ENCODE measurements at regions not wholly inside any gene's neighbourhood (a gene's known extent, or its start where the extent isn't known, plus 50 kb on each side); places are given as distances from the start of the nearest gene placed in this dataset.

DNA sequence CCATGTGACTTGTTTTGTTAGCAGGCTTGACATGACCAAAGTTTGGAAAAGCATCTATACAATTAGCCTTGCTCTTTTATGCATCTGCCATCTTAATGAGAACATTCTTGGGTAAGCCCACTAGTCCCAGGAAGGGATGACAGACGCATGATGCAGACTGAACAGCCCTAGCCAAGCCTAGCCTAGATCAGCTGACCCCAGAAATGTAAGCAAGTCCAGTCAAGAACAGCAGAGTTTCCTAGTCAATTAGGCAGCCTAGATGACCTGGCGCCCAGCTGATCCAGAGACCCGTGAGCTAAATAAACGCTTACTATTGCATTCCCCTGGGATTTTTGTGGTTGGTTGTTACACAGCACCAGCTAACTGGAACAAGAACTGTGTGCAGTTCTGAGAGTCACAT is 457.9 kb downstream of the BCOR start:
- DNase-seq: no peak
- Histone ChIP-seq H3K4me1 (ENCODE audit: insufficient read depth, low read length) (peaks cover 7% of the 10 kb centered on the region), H3K4ac (ENCODE audit: low read depth, low read length) (no peak overlapping the region), H3K27ac (ENCODE audit: insufficient read length, low read depth, low read length) (no peak overlapping the region), H4K91ac (ENCODE audit: insufficient read length, low read depth, low read length) (no peak overlapping the region), H3K18ac (ENCODE audit: insufficient read length, low read depth, low read length) (no peak overlapping the region), H3K56ac (ENCODE audit: insufficient read length, low read depth, low read length) (no peak overlapping the region), H2BK15ac (ENCODE audit: low read depth, low read length) (no peak overlapping the region), H3K79me1 (ENCODE audit: insufficient read depth, low read depth, low read length, poor library complexity, severe bottlenecking) (no peaks in the 10 kb centered on the region), H2BK120ac (ENCODE audit: low read depth, low read length, poor library complexity, severe bottlenecking) (no peak overlapping the region), H4K20me1 (ENCODE audit: control insufficient read depth, insufficient read depth, insufficient read length) (no peaks in the 10 kb centered on the region), H3T11ph (ENCODE audit: low read length) (no peak overlapping the region), H2BK5ac (ENCODE audit: insufficient read length, low read length) (no peak overlapping the region), H3K14ac (ENCODE audit: insufficient read depth, low read length) (no peak overlapping the region), H2AFZ (ENCODE audit: low read length) (no peak overlapping the region), H3K23me2 (ENCODE audit: insufficient read length, low read depth, low read length, poor library complexity, severe bottlenecking) (no peaks in the 10 kb centered on the region), H2AK5ac (ENCODE audit: insufficient read length, low read length) (no peak overlapping the region), H3K9me3 (ENCODE audit: control insufficient read depth, low read depth, low read length) (no peaks in the 10 kb centered on the region), H4K5ac (ENCODE audit: insufficient read length, low read depth, low read length) (no peak overlapping the region), H3K9ac (ENCODE audit: extremely low read depth, insufficient read length, low read length) (no peak overlapping the region), H2BK12ac (ENCODE audit: insufficient read length, low read depth, low read length) (no peak overlapping the region), H2BK20ac (ENCODE audit: low read depth, low read length, poor library complexity, severe bottlenecking) (no peak overlapping the region), H3K23ac (ENCODE audit: insufficient read length, low read depth, low read length) (no peak overlapping the region), H4K8ac (replicated peaks; ENCODE audit: insufficient read length, low read depth, low read length) (no peak overlapping the region), H3K4me2 (ENCODE audit: insufficient read depth, insufficient read length, low read length) (no peak overlapping the region), H3K79me2 (ENCODE audit: insufficient read depth, low read length) (no peaks in the 10 kb centered on the region), H3K27me3 (ENCODE audit: insufficient read depth, low read length) (no peaks in the 10 kb centered on the region)
- H3K4me3 Mint-ChIP-seq: no peak overlapping the region
- peaks cover 0 to 3% (median 2%) of the 10 kb centered on the region in 3 experiments; a peak in 2 of 7 replicates for H3K36me3 Mint-ChIP-seq (ENCODE audit: insufficient read depth in 1 of 3, low read depth in 3 of 3)
- H3K9me3 Mint-ChIP-seq: peaks cover 60 to 79% of the 10 kb centered on the region in 2 experiments
- no CpG with 5 or more reads among the region's 4 CpGs for WGBS (ENCODE audit: extremely low coverage, insufficient read length, low lambda C conversion rate)
- H3K27me3 Mint-ChIP-seq (ENCODE audit: low read depth): peaks cover 5% of the 10 kb centered on the region; the same call in 1 of the 2 replicates
- no peak overlapping the region for H3K27ac Mint-ChIP-seq
- TF ChIP-seq, protein P1, sequence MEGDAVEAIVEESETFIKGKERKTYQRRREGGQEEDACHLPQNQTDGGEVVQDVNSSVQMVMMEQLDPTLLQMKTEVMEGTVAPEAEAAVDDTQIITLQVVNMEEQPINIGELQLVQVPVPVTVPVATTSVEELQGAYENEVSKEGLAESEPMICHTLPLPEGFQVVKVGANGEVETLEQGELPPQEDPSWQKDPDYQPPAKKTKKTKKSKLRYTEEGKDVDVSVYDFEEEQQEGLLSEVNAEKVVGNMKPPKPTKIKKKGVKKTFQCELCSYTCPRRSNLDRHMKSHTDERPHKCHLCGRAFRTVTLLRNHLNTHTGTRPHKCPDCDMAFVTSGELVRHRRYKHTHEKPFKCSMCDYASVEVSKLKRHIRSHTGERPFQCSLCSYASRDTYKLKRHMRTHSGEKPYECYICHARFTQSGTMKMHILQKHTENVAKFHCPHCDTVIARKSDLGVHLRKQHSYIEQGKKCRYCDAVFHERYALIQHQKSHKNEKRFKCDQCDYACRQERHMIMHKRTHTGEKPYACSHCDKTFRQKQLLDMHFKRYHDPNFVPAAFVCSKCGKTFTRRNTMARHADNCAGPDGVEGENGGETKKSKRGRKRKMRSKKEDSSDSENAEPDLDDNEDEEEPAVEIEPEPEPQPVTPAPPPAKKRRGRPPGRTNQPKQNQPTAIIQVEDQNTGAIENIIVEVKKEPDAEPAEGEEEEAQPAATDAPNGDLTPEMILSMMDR (conservative IDR thresholded peaks at IDR 0.05): no peak
- H3K4me1 Mint-ChIP-seq: peaks cover 16 to 17% of the 10 kb centered on the region in 2 experiments

Measured in H9 (cell line).